ENCODE measurements at regions not wholly inside any gene's neighbourhood (a gene's known extent, or its start where the extent isn't known, plus 50 kb on each side); places are given as distances from the start of the nearest gene placed in this dataset.

DNA sequence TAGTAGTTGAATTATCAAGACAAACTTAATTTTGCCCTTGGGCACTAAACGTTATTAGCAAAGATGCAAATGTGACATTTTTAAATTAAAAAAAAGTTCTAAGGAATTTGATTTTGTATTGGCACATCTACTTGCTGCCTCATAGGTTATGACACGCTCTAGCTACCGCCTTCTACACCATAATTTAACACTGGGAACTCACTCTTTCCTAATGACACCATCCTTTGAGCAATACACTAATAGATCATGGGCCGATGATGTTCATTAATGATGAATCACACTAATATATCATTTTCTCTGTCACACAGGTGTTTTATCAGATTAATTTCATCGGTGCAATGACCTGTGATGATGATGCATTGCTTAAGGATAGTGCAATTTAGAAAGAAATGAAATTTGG, 528.8 kb upstream of the PCDH9 start:
- TF ChIP-seq POLR2A (IDR thresholded peaks at IDR 0.05) = no peak
- TF ChIP-seq, protein P1, sequence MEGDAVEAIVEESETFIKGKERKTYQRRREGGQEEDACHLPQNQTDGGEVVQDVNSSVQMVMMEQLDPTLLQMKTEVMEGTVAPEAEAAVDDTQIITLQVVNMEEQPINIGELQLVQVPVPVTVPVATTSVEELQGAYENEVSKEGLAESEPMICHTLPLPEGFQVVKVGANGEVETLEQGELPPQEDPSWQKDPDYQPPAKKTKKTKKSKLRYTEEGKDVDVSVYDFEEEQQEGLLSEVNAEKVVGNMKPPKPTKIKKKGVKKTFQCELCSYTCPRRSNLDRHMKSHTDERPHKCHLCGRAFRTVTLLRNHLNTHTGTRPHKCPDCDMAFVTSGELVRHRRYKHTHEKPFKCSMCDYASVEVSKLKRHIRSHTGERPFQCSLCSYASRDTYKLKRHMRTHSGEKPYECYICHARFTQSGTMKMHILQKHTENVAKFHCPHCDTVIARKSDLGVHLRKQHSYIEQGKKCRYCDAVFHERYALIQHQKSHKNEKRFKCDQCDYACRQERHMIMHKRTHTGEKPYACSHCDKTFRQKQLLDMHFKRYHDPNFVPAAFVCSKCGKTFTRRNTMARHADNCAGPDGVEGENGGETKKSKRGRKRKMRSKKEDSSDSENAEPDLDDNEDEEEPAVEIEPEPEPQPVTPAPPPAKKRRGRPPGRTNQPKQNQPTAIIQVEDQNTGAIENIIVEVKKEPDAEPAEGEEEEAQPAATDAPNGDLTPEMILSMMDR (IDR thresholded peaks at IDR 0.05) = no peak
